ENCODE measurements at regions not wholly inside any gene's neighbourhood (a gene's known extent, or its start where the extent isn't known, plus 50 kb on each side); places are given as distances from the start of the nearest gene placed in this dataset.

GRCh38 chr10:29397221-29397620, 108.4 kb downstream of the LYZL1 start:
- DNase-seq, result no peak

- no peak for DNase-seq
These were observed 114.3 kb downstream of the LYZL1 start for GRCh38 chr10:29403208-29403607.

GRCh38 chr10:29407280-29407858, 118.5 kb downstream of the LYZL1 start:
- DNase-seq, result no peak
